WTC11 (cell line): ENCODE measurements at regions not wholly inside any gene's neighbourhood (a gene's known extent, or its start where the extent isn't known, plus 50 kb on each side); places are given as distances from the start of the nearest gene placed in this dataset.

Source experiments
- ATF3 ChIP-seq: sonication (generic); formaldehyde crosslinking; conservative IDR thresholded peaks from 2 replicates; pipeline ENCODE4 v1.8.1; 2022; ENCODE audit warnings: mild to moderate bottlenecking, missing genetic modification reagents
- CTCF ChIP-seq: fragments of 200-600 bp; IDR thresholded peaks from 2 replicates; pipeline ENCODE4 v1.8.0; 2022; ENCODE audit warnings: antibody characterized with exemption
- FOXJ3 ChIP-seq: sonication (generic); formaldehyde crosslinking; IDR thresholded peaks from 2 replicates; pipeline ENCODE4 v1.9.0; 2021; ENCODE audit warnings: missing genetic modification reagents, mild to moderate bottlenecking, borderline replicate concordance
- HMGA2 ChIP-seq: fragments of 250-450 bp; sonication (Bioruptor Pico); IDR thresholded peaks from 2 replicates; pipeline ENCODE4 v1.4.0; 2021; ENCODE audit warnings: mild to moderate bottlenecking, moderate library complexity
- JUN ChIP-seq: sonication (generic); formaldehyde crosslinking; IDR thresholded peaks from 2 replicates; pipeline ENCODE4 v1.8.0; 2023; ENCODE audit warnings: mild to moderate bottlenecking, missing genetic modification reagents
- MAX ChIP-seq: sonication (generic); formaldehyde crosslinking; IDR thresholded peaks from 2 replicates; pipeline ENCODE4 v1.8.0; 2022; ENCODE audit warnings: mild to moderate bottlenecking, missing genetic modification reagents
- TEAD1 ChIP-seq: sonication (generic); formaldehyde crosslinking; IDR thresholded peaks from 2 replicates; pipeline ENCODE4 v1.8.0; 2022; ENCODE audit warnings: mild to moderate bottlenecking, missing genetic modification reagents
- ZNF121 ChIP-seq: sonication (generic); formaldehyde crosslinking; IDR thresholded peaks from 2 replicates; pipeline ENCODE4 v1.8.0; 2023; ENCODE audit warnings: missing genetic modification reagents
- ZNF263 ChIP-seq: sonication (generic); formaldehyde crosslinking; IDR thresholded peaks from 2 replicates; pipeline ENCODE4 v1.8.1; 2022; ENCODE audit warnings: low read depth, mild to moderate bottlenecking, moderate library complexity, missing genetic modification reagents

- TF ChIP-seq CTCF (no peak), ATF3 (CRISPR knock-in tag) (no peak), ZNF121 (CRISPR knock-in tag) (no peak), TEAD1 (no peak), MAX (no peak), JUN (CRISPR knock-in tag) (no peak), FOXJ3 (CRISPR knock-in tag) (no peak), HMGA2 (CRISPR knock-in tag) (no peak), ZNF263 (CRISPR knock-in tag) (no peak)
Measured at GRCh38 chr6:100105138-100105537, 111.1 kb upstream of the MCHR2 start.
